Activated T-helper 17 cell treated with anti-CD3 and anti-CD28 coated beads, Interleukin-2, amount 50 U/mL, for 72 hours (primary cell): ENCODE measurements at regions not wholly inside any gene's neighbourhood (a gene's known extent, or its start where the extent isn't known, plus 50 kb on each side); places are given as distances from the start of the nearest gene placed in this dataset.

Experiments
- ATAC-seq: fragments of 150-1000 bp; cut with Tn5 transposase; replicated peaks from 2 replicates; pipeline ENCODE4 v1.10.0; 2021; ENCODE audit warnings: mild to moderate bottlenecking, moderate library complexity
- H3K27ac Mint-ChIP-seq: one replicate; pipeline ENCODE4 v1.8.0; 2022; ENCODE audit warnings: mixed read lengths
- H3K27me3 Mint-ChIP-seq: one replicate; pipeline ENCODE4 v1.8.0; 2022; ENCODE audit warnings: mixed read lengths
- H3K36me3 Mint-ChIP-seq: one replicate; pipeline ENCODE4 v1.8.0; 2022; ENCODE audit warnings: low read depth, mild to moderate bottlenecking, mixed read lengths
- H3K4me1 Mint-ChIP-seq: one replicate; pipeline ENCODE4 v1.8.0; 2022; ENCODE audit warnings: mixed read lengths
- H3K4me3 Mint-ChIP-seq: one replicate; pipeline ENCODE4 v1.8.0; 2022; ENCODE audit warnings: mild to moderate bottlenecking, mixed read lengths
- H3K9me3 Mint-ChIP-seq: one replicate; pipeline ENCODE4 v1.8.0; 2022; ENCODE audit warnings: mixed read lengths

DNA sequence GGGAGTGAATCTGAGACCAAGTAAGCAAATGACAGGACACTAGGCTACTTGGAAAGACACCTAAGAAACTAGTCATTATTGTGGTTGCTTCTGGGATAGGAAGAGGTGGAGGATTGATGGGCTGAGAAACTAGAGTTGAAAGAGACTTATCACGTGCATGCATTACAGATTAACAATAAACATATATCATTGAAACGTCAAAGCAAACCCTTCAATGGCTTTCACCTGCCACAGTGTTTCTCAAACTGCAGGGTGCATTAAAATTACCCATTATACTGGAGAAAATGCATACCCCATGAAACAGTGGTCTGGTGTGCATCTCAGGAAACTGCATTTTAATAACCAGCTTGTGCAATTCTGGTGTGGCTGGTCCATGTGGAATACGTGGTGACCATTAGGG lies 318.8 kb downstream of the SMAD2 start:
- ATAC-seq: no peak
- Mint-ChIP-seq H3K4me3 (no peak overlapping the region), H3K27me3 (peaks cover 22% of the 10 kb centered on the region), H3K27ac (no peak overlapping the region), H3K36me3 (no peaks in the 10 kb centered on the region), H3K9me3 (peaks cover 6% of the 10 kb centered on the region), H3K4me1 (no peaks in the 10 kb centered on the region)

DNA sequence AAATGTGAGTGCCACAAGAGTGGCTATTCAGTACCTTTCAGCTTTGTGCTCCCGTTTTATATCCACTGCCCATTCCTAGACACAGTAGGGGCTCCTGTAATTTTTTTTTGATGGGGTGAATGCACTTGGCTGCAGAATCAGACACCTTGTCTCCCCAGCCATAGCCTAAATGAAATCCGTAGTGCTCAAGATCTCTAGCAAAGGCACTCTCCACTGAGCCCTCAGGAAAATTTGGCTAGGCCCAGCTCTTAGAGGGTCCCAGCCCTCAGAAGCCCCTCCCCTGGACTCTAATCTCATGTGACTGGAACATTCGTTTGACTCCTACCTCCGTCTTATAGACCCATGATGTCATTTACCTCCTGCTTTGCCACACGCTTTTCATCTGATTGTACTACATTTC lies 323.9 kb downstream of the SMAD2 start:
- Mint-ChIP-seq H3K36me3 (no peaks in the 10 kb centered on the region), H3K9me3 (peaks cover 6% of the 10 kb centered on the region), H3K27ac (no peak overlapping the region), H3K4me3 (no peak overlapping the region), H3K4me1 (no peaks in the 10 kb centered on the region), H3K27me3 (peaks cover 12% of the 10 kb centered on the region)
- no peak for ATAC-seq

DNA sequence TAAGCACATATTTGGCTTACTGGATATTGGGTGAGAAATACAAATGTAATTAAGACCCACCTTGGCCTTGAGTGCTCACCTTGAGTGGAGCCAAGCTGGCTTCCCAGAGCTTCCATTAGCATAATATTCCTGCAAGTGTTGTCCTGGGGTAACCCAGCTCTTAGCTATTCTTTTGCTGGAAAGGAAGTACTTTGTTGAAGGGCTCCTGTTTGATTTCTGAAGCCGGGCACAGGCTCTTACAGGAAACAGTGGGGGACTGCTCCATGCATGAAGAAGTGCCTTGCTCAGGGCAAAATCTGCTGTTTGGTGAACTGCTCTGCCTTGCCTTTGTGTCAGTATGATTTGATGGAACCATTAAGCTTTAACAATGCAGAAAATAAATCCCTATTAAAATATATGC lies 325.4 kb downstream of the SMAD2 start:
- no peak for ATAC-seq
- peaks cover 6% of the 10 kb centered on the region for H3K27me3 Mint-ChIP-seq
- no peaks in the 10 kb centered on the region for H3K36me3 Mint-ChIP-seq
- no peak overlapping the region for H3K4me3 Mint-ChIP-seq
- H3K27ac Mint-ChIP-seq: no peak overlapping the region
- peaks cover 3% of the 10 kb centered on the region for H3K9me3 Mint-ChIP-seq
- H3K4me1 Mint-ChIP-seq: no peaks in the 10 kb centered on the region

DNA sequence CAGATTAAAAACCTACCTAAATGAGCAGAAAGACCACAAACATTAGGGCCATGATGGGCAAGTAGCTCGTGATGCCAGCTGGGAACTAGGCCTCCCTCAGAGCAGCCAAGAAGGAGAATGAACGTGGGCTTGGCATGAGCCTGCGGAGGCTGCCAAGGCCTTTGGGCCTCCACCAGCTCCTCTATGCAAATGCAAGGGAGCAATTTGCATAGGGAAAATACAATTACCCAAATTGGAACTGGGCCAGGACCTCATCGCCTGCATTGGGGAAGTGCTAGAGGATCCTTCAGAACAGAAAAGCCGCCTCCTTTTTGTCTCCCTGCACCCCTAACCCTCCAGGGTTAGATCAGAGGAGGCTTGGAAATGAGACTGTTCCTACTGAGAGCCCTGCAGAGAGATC lies 326.4 kb downstream of the SMAD2 start:
- no peak for ATAC-seq
- Mint-ChIP-seq H3K27me3 (peaks cover 6% of the 10 kb centered on the region), H3K4me3 (no peak overlapping the region), H3K9me3 (peaks cover 3% of the 10 kb centered on the region), H3K27ac (no peak overlapping the region), H3K4me1 (no peaks in the 10 kb centered on the region), H3K36me3 (no peaks in the 10 kb centered on the region)

DNA sequence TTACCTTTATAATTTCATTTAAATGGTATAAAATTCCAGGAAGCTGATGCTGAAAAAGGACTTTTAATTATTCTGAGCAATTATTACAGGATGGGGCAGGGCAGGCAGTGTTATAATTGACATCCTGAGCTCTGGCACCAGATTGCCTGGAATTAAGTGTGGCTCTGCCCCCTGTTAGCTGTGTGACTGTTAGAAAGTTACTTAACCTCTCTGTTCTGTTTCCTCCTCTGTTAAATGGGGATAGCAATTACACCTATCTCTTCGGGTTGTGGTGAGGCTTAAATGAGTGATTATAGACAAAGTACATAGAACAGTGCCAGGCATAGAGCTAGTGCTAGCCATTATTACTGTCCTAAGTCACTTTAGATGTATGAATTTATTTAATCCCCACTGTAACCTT lies 327.3 kb downstream of the SMAD2 start:
- no peak overlapping the region for H3K4me3 Mint-ChIP-seq
- H3K27ac Mint-ChIP-seq: no peak overlapping the region
- no peaks in the 10 kb centered on the region for H3K36me3 Mint-ChIP-seq
- peaks cover 3% of the 10 kb centered on the region for H3K9me3 Mint-ChIP-seq
- H3K27me3 Mint-ChIP-seq: peaks cover 4% of the 10 kb centered on the region
- no peak for ATAC-seq
- H3K4me1 Mint-ChIP-seq: no peaks in the 10 kb centered on the region

DNA sequence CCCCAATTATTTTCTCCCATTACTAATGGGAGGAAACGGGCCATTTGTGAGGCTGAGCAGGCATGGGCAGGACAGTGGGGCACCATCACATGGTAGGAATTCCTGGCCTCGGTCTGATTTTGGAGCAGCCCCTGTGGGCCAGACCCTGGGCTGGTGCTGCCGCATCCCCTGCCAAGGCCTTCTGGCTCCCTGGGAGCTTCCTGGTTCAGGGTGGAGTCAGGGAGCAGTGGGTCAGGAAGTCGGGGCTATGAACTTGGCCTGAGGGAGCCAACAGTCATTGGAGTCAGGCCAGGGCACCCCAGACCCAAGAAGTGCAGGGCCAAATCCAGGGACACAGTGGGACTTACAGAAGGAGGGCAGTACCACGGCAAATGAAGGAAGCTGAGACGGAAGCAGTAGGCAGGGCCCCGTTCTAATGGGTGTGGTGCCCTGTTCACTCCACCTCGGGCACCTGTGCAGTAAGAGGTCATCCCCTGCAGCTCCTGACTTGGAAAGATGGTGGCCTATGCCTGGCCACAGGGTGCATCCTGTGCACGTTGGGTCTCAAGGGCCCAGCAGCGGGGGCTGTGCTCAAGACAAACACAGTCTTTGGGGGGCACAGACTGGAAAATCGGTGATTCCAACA lies 328.1 kb downstream of the SMAD2 start:
- no peak for ATAC-seq
- Mint-ChIP-seq H3K27ac (no peak overlapping the region), H3K9me3 (peaks cover 3% of the 10 kb centered on the region), H3K36me3 (no peaks in the 10 kb centered on the region), H3K4me3 (no peak overlapping the region), H3K27me3 (peaks cover 6% of the 10 kb centered on the region), H3K4me1 (no peaks in the 10 kb centered on the region)

DNA sequence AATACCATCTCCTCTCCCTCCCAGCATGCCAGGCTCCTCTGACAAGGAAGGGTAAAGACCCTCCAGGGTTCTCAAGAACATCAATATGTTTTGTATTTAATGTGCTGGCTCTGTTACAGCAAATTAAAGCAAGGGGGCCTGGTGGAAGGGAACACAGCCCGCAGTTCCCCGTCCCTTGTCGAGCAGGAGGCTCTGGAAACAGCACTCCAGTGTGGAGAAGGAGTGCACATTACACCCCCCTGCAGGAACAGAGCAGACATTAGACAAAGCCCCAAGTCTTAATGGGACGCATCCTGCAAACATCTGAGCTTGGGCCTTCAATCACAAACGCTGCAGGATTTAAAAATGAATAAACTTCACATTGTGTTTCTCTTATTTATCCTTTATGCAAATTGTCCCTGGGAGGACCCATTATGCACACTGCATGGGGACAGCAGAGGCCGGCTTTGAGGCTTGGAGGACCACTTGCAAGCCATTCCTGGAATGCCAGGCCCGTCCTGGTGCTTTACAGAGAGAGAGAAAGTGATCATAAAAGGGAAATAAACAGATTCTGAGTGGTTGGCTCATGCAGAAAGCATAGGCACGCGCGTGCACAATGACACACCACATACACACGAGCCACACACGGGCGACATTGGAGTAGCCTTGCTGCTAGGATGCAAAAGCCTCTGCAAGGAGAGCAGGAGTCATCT lies 328.7 kb downstream of the SMAD2 start:
- ATAC-seq: no peak
- H3K4me1 Mint-ChIP-seq: no peaks in the 10 kb centered on the region
- peaks cover 3% of the 10 kb centered on the region for H3K9me3 Mint-ChIP-seq
- H3K27me3 Mint-ChIP-seq: peaks cover 6% of the 10 kb centered on the region
- no peak overlapping the region for H3K27ac Mint-ChIP-seq
- no peaks in the 10 kb centered on the region for H3K36me3 Mint-ChIP-seq
- no peak overlapping the region for H3K4me3 Mint-ChIP-seq

DNA sequence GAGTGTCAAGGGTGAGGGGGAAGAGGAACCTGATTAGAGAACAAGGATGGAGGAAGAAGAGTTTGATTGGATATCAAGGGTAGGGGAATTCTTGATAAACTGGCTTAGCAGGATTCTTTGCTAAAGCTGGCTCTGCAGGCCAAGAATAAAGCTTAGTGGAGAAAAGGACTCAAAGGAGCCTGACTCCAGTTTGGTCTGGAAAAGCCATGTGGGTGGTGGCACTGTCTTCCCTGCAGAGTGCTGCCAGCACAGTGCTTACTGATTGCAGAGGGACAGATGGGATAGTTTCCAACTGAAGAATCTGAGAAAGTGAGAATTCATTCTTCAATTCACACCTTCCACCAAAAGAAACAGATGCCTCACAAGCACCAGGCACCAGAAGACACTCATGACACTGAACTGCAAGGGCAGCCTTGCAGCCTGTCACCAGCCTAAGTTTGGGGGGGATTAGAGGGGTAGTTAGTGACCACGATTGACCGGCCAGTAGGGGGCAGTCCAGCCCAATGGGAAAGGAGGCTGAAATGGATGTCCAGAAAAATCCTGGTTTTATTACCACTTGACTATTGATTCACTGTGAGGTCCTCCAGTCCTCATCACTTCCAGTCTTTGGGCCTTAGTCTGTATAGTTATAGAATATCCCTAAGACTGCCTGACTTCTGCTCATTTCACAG lies 334.5 kb downstream of the SMAD2 start:
- Mint-ChIP-seq H3K27ac (no peak overlapping the region), H3K4me1 (no peaks in the 10 kb centered on the region), H3K4me3 (no peak overlapping the region), H3K27me3 (peaks cover 29% of the 10 kb centered on the region), H3K9me3 (peaks cover 6% of the 10 kb centered on the region), H3K36me3 (no peaks in the 10 kb centered on the region)
- ATAC-seq: no peak

DNA sequence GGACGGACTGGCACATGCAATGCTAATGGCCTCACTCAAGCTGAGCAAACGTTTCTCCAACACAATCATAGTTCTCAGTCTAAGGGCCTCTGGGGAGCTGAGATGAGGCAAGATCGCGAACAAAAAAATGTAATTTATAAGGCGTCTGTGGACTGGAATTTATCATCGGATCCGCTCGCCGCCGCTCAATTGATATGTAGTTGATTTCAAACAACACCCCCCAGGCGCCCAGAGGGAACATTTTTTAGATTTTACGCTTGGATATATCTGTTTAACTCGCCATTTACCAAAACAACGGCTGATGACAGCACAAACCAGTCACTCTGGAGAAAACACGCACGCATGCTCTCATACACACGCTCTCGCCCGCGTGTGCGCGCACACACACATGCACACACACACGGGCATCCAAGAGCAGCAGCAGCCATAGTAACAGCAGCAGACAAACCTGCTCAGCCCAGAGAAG lies 335.8 kb downstream of the SMAD2 start:
- Mint-ChIP-seq H3K4me3 (no peak overlapping the region), H3K4me1 (no peaks in the 10 kb centered on the region), H3K36me3 (no peaks in the 10 kb centered on the region), H3K27ac (no peak overlapping the region), H3K9me3 (peaks cover 4% of the 10 kb centered on the region), H3K27me3 (peaks cover 29% of the 10 kb centered on the region)
- ATAC-seq: no peak

DNA sequence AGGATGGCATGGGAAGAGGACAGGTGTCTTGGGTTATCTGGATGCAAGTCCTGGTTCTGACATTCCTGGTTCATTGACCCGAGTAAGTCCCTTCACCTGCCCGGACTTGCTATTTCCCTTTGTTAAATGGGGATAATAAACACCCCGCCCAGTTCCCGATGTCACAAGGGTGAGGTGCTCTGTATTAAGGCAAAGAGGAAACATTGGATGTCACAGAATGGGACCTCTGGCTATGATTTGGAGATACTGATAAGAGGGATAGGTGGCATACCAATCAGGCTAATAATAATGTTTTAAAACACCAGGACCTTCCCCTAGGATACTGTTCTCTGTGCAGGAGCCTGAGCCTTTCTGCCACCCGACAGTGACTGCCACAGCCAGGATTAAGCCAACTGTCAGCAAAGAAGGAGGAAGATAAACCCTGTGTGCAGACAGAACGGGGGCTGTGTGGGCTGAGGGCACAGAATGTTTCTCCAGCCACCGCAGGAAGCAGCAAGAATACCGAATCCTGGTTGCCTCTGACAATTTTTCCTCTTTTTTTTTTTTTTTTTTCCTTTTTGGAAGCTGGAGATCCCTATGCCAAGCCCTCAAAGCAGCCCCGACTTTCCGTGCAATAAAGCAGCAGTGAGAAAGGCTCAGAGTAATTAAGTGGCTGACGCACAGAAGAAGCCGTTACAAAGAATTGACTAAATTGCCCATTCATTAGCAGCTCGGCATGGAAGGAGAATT lies 336.6 kb downstream of the SMAD2 start:
- peaks cover 29% of the 10 kb centered on the region for H3K27me3 Mint-ChIP-seq
- no peaks in the 10 kb centered on the region for H3K36me3 Mint-ChIP-seq

DNA sequence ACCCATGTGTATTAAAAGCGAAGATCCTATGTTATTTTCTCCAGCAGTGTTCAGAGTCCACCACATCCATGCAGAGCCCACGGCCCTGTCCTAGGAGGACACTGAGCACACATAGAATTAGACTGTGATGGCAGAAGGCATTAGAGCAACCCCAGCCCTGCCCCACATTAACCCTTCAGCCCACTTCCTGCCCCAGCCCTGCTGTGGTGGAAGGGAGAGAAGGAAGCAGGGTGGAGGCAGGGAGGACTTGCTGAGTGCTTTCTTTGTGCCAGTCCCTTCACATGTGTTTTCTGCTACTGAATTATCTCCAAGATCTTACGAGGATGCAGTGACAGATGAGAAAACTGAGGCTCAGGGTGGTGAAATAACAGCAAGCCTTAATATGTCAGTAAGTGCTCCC lies 339.0 kb downstream of the SMAD2 start:
- H3K9me3 Mint-ChIP-seq: peaks cover 4% of the 10 kb centered on the region
- ATAC-seq: no peak
- H3K36me3 Mint-ChIP-seq: no peaks in the 10 kb centered on the region
- peaks cover 25% of the 10 kb centered on the region for H3K27me3 Mint-ChIP-seq
- no peaks in the 10 kb centered on the region for H3K4me1 Mint-ChIP-seq
- H3K27ac Mint-ChIP-seq: no peak overlapping the region
- H3K4me3 Mint-ChIP-seq: no peak overlapping the region

More for the DNA sequence above, 336.6 kb downstream of the SMAD2 start:
- Mint-ChIP-seq H3K4me1 (no peaks in the 10 kb centered on the region), H3K9me3 (peaks cover 4% of the 10 kb centered on the region), H3K27ac (no peak overlapping the region), H3K4me3 (no peak overlapping the region)
- no peak for ATAC-seq

DNA sequence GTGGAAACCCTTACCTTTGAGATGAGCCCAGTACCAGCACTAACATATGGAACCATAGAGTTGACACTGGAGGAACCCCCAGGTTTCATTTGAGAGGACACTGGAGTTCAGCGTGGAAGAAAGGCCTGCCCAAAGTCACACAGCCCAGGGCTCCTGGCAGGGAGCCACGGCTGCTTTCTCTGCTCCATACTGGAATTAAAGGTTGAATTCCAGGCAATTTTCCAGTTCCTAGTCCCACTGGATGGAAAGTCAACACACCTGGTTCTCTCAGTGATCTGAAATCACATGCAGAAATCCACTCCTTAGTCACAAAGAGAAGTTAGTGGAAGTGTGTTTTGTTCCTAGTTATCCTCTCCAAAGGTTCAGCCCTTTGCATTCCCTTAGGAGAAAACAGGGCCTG lies 336.1 kb upstream of the SKOR2 start:
- H3K4me1 Mint-ChIP-seq: no peaks in the 10 kb centered on the region

DNA sequence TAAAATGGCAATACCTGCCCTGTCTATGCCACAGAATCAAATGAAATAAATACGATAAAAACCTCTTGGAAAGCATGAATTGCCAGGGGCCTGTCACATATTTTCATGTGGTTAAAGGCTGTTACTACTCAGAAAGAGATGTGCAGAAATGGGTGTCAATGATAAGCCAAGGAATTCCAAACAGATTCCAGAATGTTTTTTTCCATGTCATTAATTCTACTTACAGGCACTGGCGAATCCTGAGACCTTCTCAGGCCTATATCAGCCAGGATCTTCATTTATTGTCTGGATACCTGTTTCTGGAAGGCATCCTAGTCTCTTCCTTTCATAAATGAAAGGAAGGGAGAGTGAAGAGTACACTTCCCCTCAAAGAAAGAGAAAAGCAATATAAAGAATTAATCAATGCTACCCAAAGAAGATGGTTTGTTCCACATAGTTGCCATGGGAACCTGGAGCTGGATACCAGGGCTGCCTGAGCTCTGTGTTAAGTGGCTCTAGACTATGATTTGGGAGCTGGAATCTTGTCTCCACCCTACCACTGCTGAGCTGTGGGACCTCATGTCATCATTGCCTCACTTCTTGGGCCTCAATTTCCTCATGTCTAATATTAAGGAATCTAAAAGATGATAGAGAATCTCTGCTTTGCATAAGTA lies 335.1 kb upstream of the SKOR2 start:
- Mint-ChIP-seq H3K9me3 (no peaks in the 10 kb centered on the region), H3K27me3 (peaks cover 4% of the 10 kb centered on the region), H3K36me3 (no peaks in the 10 kb centered on the region), H3K27ac (no peak overlapping the region), H3K4me1 (no peaks in the 10 kb centered on the region), H3K4me3 (no peak overlapping the region)
- ATAC-seq: no peak

More for the DNA sequence above, 336.1 kb upstream of the SKOR2 start:
- Mint-ChIP-seq H3K4me3 (no peak overlapping the region), H3K36me3 (no peaks in the 10 kb centered on the region), H3K9me3 (no peaks in the 10 kb centered on the region), H3K27ac (no peak overlapping the region), H3K27me3 (peaks cover 7% of the 10 kb centered on the region)
- ATAC-seq: no peak

DNA sequence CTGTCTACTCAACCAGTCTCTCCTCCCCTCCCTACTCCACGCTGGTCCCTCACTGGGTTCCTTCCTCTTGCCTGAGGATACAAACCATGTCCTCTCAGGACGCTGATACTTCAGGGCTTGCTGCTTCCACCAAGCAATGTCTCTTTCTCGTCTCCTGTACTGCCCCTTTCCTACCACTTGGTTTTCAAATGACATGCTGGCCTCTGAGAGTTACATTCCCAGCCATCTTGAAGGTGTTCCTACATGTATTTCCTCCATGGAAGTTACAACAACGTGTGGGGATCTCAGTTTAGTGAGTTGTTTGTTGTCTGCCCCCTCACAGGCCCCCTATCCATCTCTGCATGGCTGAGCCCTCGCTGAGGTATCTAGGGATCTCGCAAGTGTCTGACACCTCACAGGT lies 334.5 kb upstream of the SKOR2 start:
- Mint-ChIP-seq H3K27ac (no peak overlapping the region), H3K4me1 (no peaks in the 10 kb centered on the region)
- ATAC-seq: no peak

More for the DNA sequence above, 334.5 kb upstream of the SKOR2 start:
- Mint-ChIP-seq H3K27me3 (peaks cover 4% of the 10 kb centered on the region), H3K9me3 (no peaks in the 10 kb centered on the region), H3K36me3 (no peaks in the 10 kb centered on the region), H3K4me3 (no peak overlapping the region)
